ENCODE measurements at regions not wholly inside any gene's neighbourhood (a gene's known extent, or its start where the extent isn't known, plus 50 kb on each side); places are given as distances from the start of the nearest gene placed in this dataset.

DNA sequence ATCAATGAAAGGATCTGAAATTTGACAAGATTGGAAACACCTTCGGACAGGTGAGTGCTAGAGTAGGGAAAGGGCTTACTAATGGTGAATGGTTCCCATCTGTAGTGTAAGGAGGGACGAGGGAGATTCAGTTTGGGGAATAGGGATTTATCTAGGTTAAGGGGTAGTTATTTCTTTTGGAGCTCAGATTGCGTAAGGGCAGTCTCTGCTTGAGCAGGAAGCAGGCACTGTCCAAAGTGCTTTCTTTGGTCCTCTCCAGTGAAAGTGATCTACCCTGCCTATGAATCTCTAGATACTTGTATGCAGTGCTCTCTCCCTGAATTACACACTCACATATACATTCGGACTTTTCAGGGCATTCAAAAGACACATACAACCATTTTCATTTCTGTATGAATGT is 272.9 kb upstream of the FIGN start:
- no peak overlapping the region for H3K9ac ChIP-seq (ENCODE audit: low read length)
- H3K4me1 ChIP-seq (ENCODE audit: low read length) = no peaks in the 10 kb centered on the region
- H3K4me3 ChIP-seq (ENCODE audit: low read length) = no peak overlapping the region
- H3K9me3 ChIP-seq (ENCODE audit: low read length) = 0 out of 2 replicates have a peak, but pooled peaks cover 2% of the 10 kb centered on the region
- no peak overlapping the region for H3K4me2 ChIP-seq (ENCODE audit: low read depth, low read length, poor library complexity, severe bottlenecking)
- no peaks in the 10 kb centered on the region for H3K27me3 ChIP-seq (ENCODE audit: low read length)
- no peak for DNase-seq
- no peaks in the 10 kb centered on the region for H3K79me2 ChIP-seq (ENCODE audit: low read length)
- no peak overlapping the region for H2AFZ ChIP-seq (ENCODE audit: low read length)
- H3K27ac ChIP-seq (ENCODE audit: low read length) = no peak overlapping the region
- no peaks in the 10 kb centered on the region for H4K20me1 ChIP-seq (ENCODE audit: insufficient read depth, low read depth, low read length)
- no peaks in the 10 kb centered on the region; the same call in 1 of the 2 replicates for H3K9me2 ChIP-seq (replicated peaks; ENCODE audit: insufficient read depth, low read length)
- no peaks in the 10 kb centered on the region for H3K36me3 ChIP-seq (ENCODE audit: insufficient read depth, low read length)

DNA sequence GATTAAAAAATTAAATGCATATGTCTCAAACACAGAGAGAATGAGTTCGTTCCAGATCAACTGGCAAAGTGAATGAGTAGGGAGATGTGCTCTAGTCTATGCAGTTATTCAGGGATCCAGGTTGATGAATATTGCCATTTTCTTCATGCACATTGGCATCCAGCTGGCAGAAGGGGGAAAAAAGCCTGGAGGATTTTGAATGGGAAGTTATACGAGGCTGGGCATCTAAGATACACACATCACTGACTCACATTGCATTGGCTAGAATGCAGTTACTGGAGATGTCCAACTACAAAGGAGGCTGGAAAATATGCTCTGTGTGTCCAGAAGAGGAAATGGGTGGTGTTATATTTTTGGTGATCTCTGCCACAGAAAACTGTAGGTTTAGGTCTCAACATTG is 270.9 kb upstream of the FIGN start:
- H4K20me1 ChIP-seq (ENCODE audit: insufficient read depth, low read depth, low read length) = no peaks in the 10 kb centered on the region
- H3K27ac ChIP-seq (ENCODE audit: low read length) = no peak overlapping the region
- H3K36me3 ChIP-seq (ENCODE audit: insufficient read depth, low read length) = no peaks in the 10 kb centered on the region
- H3K79me2 ChIP-seq (ENCODE audit: low read length) = no peaks in the 10 kb centered on the region
- no peak overlapping the region for H2AFZ ChIP-seq (ENCODE audit: low read length)
- H3K9me3 ChIP-seq (ENCODE audit: low read length) = 0 out of 2 replicates have a peak, but pooled peaks cover 2% of the 10 kb centered on the region
- H3K9ac ChIP-seq (ENCODE audit: low read length) = no peak overlapping the region
- H3K4me2 ChIP-seq (ENCODE audit: low read depth, low read length, poor library complexity, severe bottlenecking) = no peak overlapping the region
- H3K4me1 ChIP-seq (ENCODE audit: low read length) = no peaks in the 10 kb centered on the region
- H3K4me3 ChIP-seq (ENCODE audit: low read length) = no peak overlapping the region
- no peak for DNase-seq
- no peaks in the 10 kb centered on the region for H3K27me3 ChIP-seq (ENCODE audit: low read length)
- H3K9me2 ChIP-seq (replicated peaks; ENCODE audit: insufficient read depth, low read length) = no peaks in the 10 kb centered on the region; the same call in 1 of the 2 replicates

DNA sequence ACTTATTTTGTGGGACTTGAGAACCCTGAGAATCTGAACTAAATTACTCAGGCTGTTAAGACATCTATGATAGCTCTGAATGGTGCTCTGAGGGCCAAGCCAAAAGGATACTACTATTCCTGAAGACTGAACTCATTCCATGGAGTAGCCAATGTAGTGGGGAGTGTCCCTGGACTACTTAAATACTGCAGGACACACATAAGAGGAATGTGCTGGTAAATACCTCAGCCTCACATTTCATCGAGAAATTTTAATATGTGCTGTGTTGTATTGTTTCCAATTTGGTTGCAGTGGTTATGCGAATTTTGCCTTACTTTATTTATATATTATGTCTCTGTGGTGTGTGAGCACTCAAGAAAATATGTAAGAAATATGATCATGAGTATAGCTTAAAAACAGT is 264.4 kb upstream of the FIGN start:
- no peaks in the 10 kb centered on the region for H3K36me3 ChIP-seq (ENCODE audit: insufficient read depth, low read length)
- no peak for DNase-seq
- no peak overlapping the region for H2AFZ ChIP-seq (ENCODE audit: low read length)

DNA sequence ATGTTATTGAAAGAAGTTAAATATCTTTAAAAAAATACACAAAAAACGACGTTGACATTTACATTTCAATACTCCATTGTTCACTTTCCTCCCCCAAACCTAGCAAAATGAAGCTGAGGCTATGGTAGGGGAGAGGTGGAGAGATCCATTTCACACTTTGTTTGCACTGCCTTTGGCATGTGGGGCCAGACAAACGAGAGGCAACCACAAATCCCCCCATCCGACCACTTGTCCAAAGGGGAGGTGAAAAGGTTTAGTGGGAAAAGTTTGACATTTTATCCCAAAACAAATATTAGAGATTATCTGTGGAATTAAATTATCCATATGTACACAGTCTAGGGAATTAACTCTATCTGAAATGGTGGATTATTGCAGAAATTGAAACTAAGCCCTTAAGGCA is 261.7 kb upstream of the FIGN start:
- Histone ChIP-seq H3K79me2 (ENCODE audit: low read length) (no peaks in the 10 kb centered on the region), H3K27me3 (ENCODE audit: low read length) (no peaks in the 10 kb centered on the region), H3K9me3 (ENCODE audit: low read length) (no peaks in the 10 kb centered on the region), H3K9ac (ENCODE audit: low read length) (no peak overlapping the region), H3K36me3 (ENCODE audit: insufficient read depth, low read length) (no peaks in the 10 kb centered on the region), H3K27ac (ENCODE audit: low read length) (no peak overlapping the region), H3K9me2 (replicated peaks; ENCODE audit: insufficient read depth, low read length) (no peaks in the 10 kb centered on the region), H3K4me3 (ENCODE audit: low read length) (no peak overlapping the region), H4K20me1 (ENCODE audit: insufficient read depth, low read depth, low read length) (no peaks in the 10 kb centered on the region), H3K4me1 (ENCODE audit: low read length) (no peaks in the 10 kb centered on the region), H3K4me2 (ENCODE audit: low read depth, low read length, poor library complexity, severe bottlenecking) (no peak overlapping the region), H2AFZ (ENCODE audit: low read length) (no peak overlapping the region)
- no peak for DNase-seq

More for the DNA sequence above, 264.4 kb upstream of the FIGN start:
- H3K9ac ChIP-seq (ENCODE audit: low read length) = no peak overlapping the region
- no peak overlapping the region for H3K27ac ChIP-seq (ENCODE audit: low read length)
- H3K9me3 ChIP-seq (ENCODE audit: low read length) = 0 out of 2 replicates have a peak, but pooled peaks cover 2% of the 10 kb centered on the region
- H4K20me1 ChIP-seq (ENCODE audit: insufficient read depth, low read depth, low read length) = no peaks in the 10 kb centered on the region
- no peak overlapping the region for H3K4me2 ChIP-seq (ENCODE audit: low read depth, low read length, poor library complexity, severe bottlenecking)
- no peaks in the 10 kb centered on the region for H3K27me3 ChIP-seq (ENCODE audit: low read length)
- no peak overlapping the region for H3K4me3 ChIP-seq (ENCODE audit: low read length)
- H3K9me2 ChIP-seq (replicated peaks; ENCODE audit: insufficient read depth, low read length) = no peaks in the 10 kb centered on the region; the same call in 1 of the 2 replicates
- no peaks in the 10 kb centered on the region for H3K79me2 ChIP-seq (ENCODE audit: low read length)
- no peaks in the 10 kb centered on the region for H3K4me1 ChIP-seq (ENCODE audit: low read length)

DNA sequence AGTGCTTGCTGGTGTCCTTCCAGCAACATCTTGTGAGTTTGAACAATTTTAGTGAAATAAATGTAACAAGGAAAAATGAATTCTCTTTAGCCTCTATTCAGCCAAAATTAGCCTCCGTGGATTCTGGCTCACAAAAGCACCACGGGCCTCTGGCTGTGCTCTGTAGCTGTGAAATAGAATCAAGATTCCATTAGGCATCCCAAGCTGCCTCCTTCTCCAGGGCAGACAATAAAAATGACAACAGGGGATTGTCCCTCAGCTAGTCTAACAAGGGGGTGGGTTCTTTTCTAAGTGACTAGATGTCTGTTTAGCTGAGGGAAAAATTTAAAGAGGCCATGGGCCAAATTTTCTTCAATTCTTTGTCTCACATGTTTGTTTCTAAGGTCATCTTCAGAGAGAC is 254.7 kb upstream of the FIGN start:
- no peak overlapping the region for H3K27ac ChIP-seq (ENCODE audit: low read length)
- no peaks in the 10 kb centered on the region for H3K36me3 ChIP-seq (ENCODE audit: insufficient read depth, low read length)
- H3K9me3 ChIP-seq (ENCODE audit: low read length) = no peaks in the 10 kb centered on the region; the same call in none of the 2 replicates
- H3K4me1 ChIP-seq (ENCODE audit: low read length) = no peaks in the 10 kb centered on the region
- H2AFZ ChIP-seq (ENCODE audit: low read length) = no peak overlapping the region
- no peaks in the 10 kb centered on the region for H3K79me2 ChIP-seq (ENCODE audit: low read length)
- no peaks in the 10 kb centered on the region; the same call in 1 of the 2 replicates for H3K9me2 ChIP-seq (replicated peaks; ENCODE audit: insufficient read depth, low read length)
- H4K20me1 ChIP-seq (ENCODE audit: insufficient read depth, low read depth, low read length) = no peaks in the 10 kb centered on the region
- H3K4me2 ChIP-seq (ENCODE audit: low read depth, low read length, poor library complexity, severe bottlenecking) = no peak overlapping the region
- no peak overlapping the region for H3K4me3 ChIP-seq (ENCODE audit: low read length)
- no peak overlapping the region for H3K9ac ChIP-seq (ENCODE audit: low read length)
- DNase-seq = no peak
- no peaks in the 10 kb centered on the region for H3K27me3 ChIP-seq (ENCODE audit: low read length)

DNA sequence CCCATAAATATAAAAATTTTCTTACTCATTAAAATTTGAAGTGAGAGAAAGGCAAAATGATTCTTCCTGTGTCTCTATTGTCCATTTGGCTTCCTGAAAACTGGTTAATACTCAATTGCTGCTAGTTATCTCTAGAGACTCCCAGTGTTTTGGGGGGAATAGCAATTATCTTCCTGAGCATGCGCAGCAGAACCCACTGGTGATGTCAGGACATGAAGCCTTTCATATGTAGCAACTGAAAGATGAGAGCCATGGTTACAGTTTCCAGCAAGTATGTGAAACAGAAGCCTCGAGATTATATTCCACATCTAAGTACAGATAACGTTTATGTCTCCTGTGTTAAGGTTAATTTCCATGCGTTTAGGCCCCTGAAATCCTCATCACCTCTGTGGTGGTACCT is 254.3 kb upstream of the FIGN start:
- Histone ChIP-seq H3K79me2 (ENCODE audit: low read length) (no peaks in the 10 kb centered on the region), H3K9me2 (replicated peaks; ENCODE audit: insufficient read depth, low read length) (no peaks in the 10 kb centered on the region; the same call in 1 of the 2 replicates), H3K4me1 (ENCODE audit: low read length) (no peaks in the 10 kb centered on the region), H3K4me2 (ENCODE audit: low read depth, low read length, poor library complexity, severe bottlenecking) (no peak overlapping the region), H3K27ac (ENCODE audit: low read length) (no peak overlapping the region), H3K36me3 (ENCODE audit: insufficient read depth, low read length) (no peaks in the 10 kb centered on the region), H3K27me3 (ENCODE audit: low read length) (no peaks in the 10 kb centered on the region), H3K9ac (ENCODE audit: low read length) (no peak overlapping the region), H4K20me1 (ENCODE audit: insufficient read depth, low read depth, low read length) (no peaks in the 10 kb centered on the region), H3K4me3 (ENCODE audit: low read length) (no peak overlapping the region), H3K9me3 (ENCODE audit: low read length) (no peaks in the 10 kb centered on the region; the same call in none of the 2 replicates), H2AFZ (ENCODE audit: low read length) (no peak overlapping the region)
- no peak for DNase-seq

DNA sequence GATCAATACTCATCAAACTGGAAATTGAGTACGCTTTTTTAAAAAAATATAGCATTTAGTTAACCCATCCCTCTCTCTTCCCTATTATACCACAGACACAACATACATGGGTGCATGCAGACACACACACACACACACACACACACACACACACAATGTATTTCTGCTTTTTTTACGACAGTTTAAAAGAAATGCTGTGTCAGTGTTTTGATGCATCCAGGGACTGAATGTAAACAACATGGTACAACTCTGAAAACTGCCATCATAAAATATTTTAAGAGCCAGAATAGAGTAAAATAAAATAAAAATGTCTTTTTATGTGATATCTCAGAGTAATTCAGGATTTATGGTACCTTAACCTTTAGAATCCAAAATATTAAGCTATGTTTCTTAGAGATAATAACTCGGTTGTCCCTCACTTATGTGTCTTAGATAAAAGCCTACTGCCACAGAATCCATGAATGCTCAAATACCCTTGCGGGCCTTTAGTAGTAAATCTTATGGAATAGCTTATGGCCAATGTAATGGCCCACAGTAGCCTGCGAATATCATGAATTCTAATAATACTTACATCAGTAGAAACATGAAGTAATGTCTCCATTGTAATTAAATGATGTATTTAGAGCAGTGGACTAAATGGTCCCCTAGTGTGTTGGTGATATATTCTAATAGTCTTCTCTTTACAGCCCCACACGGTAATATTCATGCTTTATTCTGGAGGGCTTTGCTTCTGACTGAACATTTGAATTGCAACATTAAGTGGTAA is 251.6 kb upstream of the FIGN start:
- Histone ChIP-seq H4K20me1 (ENCODE audit: insufficient read depth, low read depth, low read length) (no peaks in the 10 kb centered on the region), H3K27me3 (ENCODE audit: low read length) (no peaks in the 10 kb centered on the region), H3K9ac (ENCODE audit: low read length) (no peak overlapping the region), H3K4me3 (ENCODE audit: low read length) (no peak overlapping the region), H3K79me2 (ENCODE audit: low read length) (no peaks in the 10 kb centered on the region), H3K4me1 (ENCODE audit: low read length) (no peaks in the 10 kb centered on the region), H3K4me2 (ENCODE audit: low read depth, low read length, poor library complexity, severe bottlenecking) (no peak overlapping the region), H3K9me2 (replicated peaks; ENCODE audit: insufficient read depth, low read length) (no peaks in the 10 kb centered on the region; the same call in none of the 2 replicates), H3K27ac (ENCODE audit: low read length) (no peak overlapping the region), H2AFZ (ENCODE audit: low read length) (no peak overlapping the region), H3K36me3 (ENCODE audit: insufficient read depth, low read length) (no peaks in the 10 kb centered on the region), H3K9me3 (ENCODE audit: low read length) (no peaks in the 10 kb centered on the region; the same call in none of the 2 replicates)
- no peak for DNase-seq

DNA sequence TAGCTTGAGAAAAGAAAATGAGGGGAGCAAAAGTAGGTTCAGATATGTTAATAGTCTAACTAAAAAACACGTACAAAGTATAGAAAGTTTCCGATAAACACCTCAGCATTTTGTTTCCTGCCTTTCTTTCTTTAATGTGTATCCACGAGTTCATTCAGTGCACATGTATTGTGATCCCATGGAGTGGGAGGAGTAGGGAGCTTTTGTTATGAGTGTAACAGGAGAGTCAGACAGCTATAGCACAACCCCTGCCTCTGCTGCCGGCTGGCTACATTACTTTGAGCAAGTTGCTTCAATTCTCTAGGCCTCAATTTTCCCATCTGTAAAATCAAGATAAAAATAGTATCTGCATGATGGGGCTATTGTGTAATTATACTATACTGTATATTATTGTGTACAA is 249.2 kb upstream of the FIGN start:
- Histone ChIP-seq H3K27ac (ENCODE audit: low read length) (no peak overlapping the region), H2AFZ (ENCODE audit: low read length) (no peak overlapping the region), H3K9me2 (replicated peaks; ENCODE audit: insufficient read depth, low read length) (no peaks in the 10 kb centered on the region; the same call in none of the 2 replicates), H3K79me2 (ENCODE audit: low read length) (no peaks in the 10 kb centered on the region), H3K4me2 (ENCODE audit: low read depth, low read length, poor library complexity, severe bottlenecking) (no peak overlapping the region), H3K4me1 (ENCODE audit: low read length) (no peaks in the 10 kb centered on the region), H3K27me3 (ENCODE audit: low read length) (no peaks in the 10 kb centered on the region), H4K20me1 (ENCODE audit: insufficient read depth, low read depth, low read length) (no peaks in the 10 kb centered on the region), H3K36me3 (ENCODE audit: insufficient read depth, low read length) (no peaks in the 10 kb centered on the region), H3K9me3 (ENCODE audit: low read length) (peaks cover 4% of the 10 kb centered on the region), H3K9ac (ENCODE audit: low read length) (no peak overlapping the region), H3K4me3 (ENCODE audit: low read length) (no peak overlapping the region)
- no peak for DNase-seq

All from Karpas-422 (cell line).